ENCODE measurements at regions not wholly inside any gene's neighbourhood (a gene's known extent, or its start where the extent isn't known, plus 50 kb on each side); places are given as distances from the start of the nearest gene placed in this dataset.

- H3K4me1 ChIP-seq = no peaks in the 10 kb centered on the region
- DNase-seq = no peak
- no peak for TF ChIP-seq CTCF (IDR thresholded peaks at IDR 0.05; ENCODE audit: borderline replicate concordance)
- intact Hi-C loops (cut with micrococcal nuclease) = no loop called here
- no peaks in the 10 kb centered on the region for H3K27me3 ChIP-seq (ENCODE audit: low read depth)
- no peak overlapping the region for H3K4me3 ChIP-seq
- H3K9me3 ChIP-seq (replicated peaks) = no peaks in the 10 kb centered on the region
- no peak overlapping the region for H3K27ac ChIP-seq (replicated peaks)
- no peaks in the 10 kb centered on the region for H3K36me3 ChIP-seq
These were observed 56.5 kb upstream of the ADRB2 start for GRCh38 chr5:148769941-148770340.

GRCh38 chr5:148774313-148774712, 52.1 kb upstream of the ADRB2 start:
- Histone ChIP-seq H3K4me1 (no peaks in the 10 kb centered on the region), H3K36me3 (no peaks in the 10 kb centered on the region), H3K9me3 (replicated peaks) (no peaks in the 10 kb centered on the region), H3K27me3 (ENCODE audit: low read depth) (no peaks in the 10 kb centered on the region), H3K27ac (replicated peaks) (no peak overlapping the region), H3K4me3 (no peak overlapping the region)
- intact Hi-C loops (cut with micrococcal nuclease) = no loop called here
- TF ChIP-seq CTCF (IDR thresholded peaks at IDR 0.05; ENCODE audit: borderline replicate concordance) = no peak
- DNase-seq = no peak

GRCh38 chr5:148776261-148776660, 50.1 kb upstream of the ADRB2 start:
- no peak for TF ChIP-seq CTCF (IDR thresholded peaks at IDR 0.05; ENCODE audit: borderline replicate concordance)
- Histone ChIP-seq H3K27me3 (ENCODE audit: low read depth) (no peaks in the 10 kb centered on the region), H3K9me3 (replicated peaks) (no peaks in the 10 kb centered on the region), H3K27ac (replicated peaks) (no peak overlapping the region), H3K4me1 (no peaks in the 10 kb centered on the region), H3K4me3 (no peak overlapping the region), H3K36me3 (no peaks in the 10 kb centered on the region)
- no peak for DNase-seq
- intact Hi-C loops (cut with micrococcal nuclease) = no loop called here

All from left ventricle myocardium inferior (tissue), 1 donor.